ENCODE measurements at regions not wholly inside any gene's neighbourhood (a gene's known extent, or its start where the extent isn't known, plus 50 kb on each side); places are given as distances from the start of the nearest gene placed in this dataset.

DNA sequence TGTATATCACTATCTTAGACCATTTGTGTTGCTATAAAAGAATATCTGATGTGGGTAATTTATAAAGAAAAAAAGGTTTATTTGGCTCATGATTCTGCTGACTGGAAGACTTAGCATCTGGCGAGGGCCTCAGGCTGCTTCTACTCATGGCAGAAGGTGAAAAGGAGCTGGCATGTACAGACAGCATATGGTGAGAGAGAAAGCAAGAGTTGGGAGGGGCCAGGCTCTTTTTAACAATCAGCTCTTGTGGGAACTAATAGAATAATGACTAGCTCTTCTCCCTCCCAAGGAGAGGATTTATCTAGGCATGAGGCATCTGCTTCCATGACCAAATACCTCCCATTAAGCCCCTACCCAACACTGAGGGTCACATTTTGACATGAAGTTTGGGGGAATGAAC is 130.2 kb upstream of the SV2C start:
- TF ChIP-seq GATA2 (IDR thresholded peaks at IDR 0.05; ENCODE audit: low read depth, low read length) (no peak), GATA3 (IDR thresholded peaks at IDR 0.05; ENCODE audit: low read depth, low read length) (no peak)
